Fibroblast of skin of right biceps (primary cell): ENCODE measurements at regions not wholly inside any gene's neighbourhood (a gene's known extent, or its start where the extent isn't known, plus 50 kb on each side); places are given as distances from the start of the nearest gene placed in this dataset.

Experiments used
- DNase-seq: peaks from one replicate; pipeline ENCODE4 v3.0.0-alpha.2; 2013

DNA sequence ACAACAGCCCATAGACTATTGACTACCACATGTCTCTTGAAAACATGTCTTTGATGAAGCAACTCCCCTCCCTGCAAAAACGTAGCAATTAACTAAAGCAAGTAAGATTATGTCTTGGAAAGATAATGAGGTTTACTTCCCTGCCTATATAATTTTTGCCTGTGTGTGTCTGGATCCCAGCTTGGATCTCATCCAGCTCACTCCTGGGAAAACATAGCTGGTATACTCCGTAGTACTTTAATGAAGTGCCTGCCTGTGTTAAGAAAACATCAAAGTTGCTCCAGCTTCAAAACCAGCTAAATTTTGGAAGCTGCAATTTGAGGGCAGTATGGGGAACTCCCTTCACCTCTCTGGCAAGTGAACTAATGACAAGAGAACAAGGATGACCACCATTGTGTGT lies 182.6 kb upstream of the C9orf72 start:
- DNase-seq: no peak

DNA sequence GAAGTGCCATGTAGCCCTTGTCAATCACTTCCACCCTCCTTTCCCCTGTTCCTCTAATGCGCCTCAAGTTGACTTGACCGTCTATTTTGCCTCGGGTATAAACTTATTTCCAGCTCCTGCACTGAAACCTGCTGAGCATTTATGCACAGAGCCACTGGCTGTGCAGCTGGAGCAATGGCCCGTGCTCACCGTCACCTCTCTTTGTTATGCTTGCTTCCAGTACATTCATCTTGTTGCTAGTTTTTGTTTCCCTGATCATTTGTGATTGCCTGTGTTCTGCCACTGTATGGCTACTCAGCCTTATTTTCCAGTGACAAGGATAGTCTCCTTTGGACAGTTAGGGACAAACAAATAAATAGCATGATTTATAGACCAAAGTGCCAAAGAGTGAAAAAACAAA lies 183.1 kb upstream of the C9orf72 start:
- DNase-seq: no peak

DNA sequence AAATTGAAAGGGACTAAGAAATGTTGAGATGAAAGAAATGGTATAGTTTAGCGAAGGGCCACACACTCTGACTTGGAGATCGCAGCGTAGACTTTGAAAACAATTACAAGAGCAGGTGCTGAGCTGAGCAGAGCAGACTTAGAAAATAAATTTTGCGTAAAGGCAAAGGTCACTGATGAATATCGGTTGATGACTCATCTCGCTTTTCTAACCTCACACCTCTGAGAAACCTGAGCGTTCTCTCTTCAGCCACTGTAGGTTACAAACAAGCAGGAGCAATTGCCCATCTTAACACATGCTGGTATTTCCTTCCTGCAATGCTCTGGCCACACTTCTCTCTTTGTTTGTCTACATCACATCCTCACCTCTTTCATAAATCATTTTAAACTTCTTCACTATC lies 190.6 kb upstream of the C9orf72 start:
- no peak for DNase-seq

DNA sequence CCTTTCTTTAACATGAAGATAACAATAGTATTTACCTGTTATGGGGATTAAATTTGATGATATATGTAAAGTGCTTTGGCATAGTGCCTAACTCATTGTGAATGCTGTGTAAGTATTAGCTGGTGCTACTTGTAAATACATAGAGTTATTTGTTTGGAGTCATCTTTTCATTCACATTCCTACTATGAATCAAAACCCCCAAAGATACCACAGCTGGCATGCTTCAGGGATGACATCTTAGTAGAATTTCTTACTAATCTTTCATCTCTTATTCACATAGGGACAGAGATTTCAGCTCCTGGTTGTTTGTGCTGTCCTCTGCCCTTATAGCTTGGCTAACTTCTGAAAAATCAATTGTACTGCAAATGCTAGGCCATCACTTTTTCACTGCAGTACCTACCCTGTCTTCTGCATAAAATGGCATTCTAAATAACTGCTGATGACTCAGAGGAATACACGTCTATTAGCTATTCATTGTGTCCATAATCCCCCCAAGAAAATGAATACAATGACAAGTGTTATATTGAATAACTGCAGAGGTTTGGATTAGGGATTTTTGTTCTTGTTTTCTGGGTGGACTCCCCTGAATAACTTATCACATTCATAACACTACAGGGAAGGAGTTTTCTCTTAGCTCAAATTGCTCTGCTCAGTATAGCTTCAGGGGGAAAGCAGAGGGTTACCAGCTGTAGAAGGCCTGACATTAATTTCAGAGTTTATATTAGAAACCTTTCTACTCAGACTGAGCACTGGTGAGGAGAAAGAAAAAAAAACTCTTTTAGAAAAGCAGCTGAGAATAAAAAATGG lies 192.2 kb upstream of the C9orf72 start:
- peak; percentile 64 for DNase-seq

DNA sequence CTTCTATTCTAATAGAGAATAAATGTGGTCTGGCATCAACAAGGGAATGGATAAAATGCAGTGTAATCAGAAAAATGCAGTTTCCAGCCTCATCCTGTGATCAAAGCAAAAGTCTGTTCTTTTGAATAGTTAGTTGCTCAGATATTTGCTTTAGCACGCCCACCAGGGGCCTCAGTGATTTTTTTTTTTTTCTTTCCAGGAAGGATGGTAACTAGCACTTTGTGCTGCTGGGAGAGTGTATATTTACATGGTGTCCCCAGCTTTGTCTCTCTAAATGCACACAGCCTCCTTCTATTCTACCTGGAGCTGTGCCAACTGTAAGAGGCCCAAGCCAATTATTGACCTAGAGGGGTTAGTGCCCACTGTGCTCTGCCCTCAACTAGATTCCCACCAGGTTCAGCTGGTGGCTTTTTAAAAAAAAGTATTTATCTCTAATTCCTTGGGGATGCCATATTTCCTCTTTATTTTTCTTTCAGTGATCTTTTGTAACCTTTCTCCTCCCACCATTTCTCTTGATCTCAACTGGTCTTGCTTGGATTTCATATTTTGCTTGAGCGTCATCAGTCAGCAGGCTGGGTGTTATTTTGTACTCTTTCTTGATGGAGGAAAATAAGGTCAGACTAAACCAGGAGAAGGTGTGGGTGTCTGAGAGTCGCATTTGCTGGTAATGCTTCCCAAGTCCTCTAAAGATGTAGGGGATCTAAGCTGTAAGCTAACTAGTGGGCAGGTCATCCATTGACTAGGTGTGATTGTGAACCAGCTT lies 193.0 kb upstream of the C9orf72 start:
- DNase-seq: peak; percentile 51

DNA sequence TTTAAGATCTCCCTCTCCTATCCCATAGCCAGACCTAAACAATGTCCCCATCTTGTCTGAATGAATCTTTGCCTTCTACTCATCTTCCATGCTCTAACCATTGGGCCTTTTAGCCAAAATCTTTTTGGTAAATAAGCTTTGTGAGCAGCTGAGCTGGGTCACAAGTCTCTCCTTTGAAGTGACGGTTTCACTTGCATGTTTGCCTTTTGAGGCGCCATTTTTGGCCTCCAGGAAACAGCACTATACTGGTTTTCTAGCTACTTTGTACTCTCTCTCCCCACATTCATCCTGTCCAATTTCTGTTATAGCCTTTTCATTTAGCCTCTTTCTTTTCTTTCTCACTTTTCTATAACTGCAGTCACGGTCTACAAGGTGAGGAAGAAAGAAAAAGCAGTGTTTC lies 195.5 kb upstream of the C9orf72 start:
- DNase-seq: no peak

DNA sequence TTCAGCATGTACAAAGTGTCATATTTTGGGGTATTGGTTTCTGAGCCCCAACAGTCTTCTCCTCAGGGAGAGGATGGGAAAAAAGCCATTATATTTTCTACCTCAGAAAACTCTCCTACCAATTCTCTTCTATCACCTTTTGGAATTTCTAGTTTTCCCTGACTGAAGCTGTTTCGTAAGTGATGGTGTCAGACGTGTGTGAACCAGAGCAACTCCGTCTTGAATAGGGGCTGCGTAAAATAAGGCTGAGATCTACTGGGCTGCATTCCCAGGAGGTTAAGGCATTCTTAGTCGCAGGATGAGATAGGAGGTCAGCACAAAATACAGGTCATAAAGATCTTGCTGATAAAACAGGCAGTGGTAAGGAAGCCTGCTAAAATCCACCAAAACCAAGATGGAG lies 197.3 kb upstream of the C9orf72 start:
- DNase-seq: no peak

DNA sequence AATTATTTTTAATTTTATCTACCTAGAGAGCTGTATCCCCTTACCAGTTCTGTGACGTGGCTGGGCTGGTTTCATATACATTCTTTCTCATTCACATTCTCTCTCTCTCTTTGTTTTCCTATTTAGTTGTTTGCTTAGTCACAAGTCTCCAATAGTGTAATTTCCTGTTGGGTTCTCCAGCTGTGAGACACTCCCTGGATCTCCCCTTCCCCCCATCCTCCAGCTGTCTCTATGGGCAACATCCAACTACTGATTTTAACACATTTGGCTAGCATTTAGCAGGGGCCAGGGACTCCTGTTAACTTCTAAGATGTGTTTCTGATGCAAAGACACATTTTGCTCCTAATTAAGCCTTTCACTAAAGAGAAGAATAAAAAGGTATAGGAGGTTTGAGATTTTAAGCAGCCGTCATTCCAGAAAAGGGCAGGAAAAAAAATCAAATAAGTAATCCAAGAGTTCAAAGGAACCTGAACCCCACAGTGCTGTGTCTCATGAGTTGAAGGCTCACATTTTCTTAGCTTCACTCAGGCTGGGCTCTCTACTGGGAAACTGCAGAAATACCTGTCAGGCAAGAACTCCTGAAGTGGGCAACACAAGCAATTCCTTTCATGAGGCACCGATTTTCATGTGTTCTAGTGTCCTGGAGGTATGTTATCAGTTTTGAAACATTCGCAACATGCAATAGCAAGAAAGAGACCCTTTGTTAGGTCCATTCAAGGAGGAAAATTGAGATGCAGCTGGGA lies 198.7 kb upstream of the C9orf72 start:
- peak; percentile 56 for DNase-seq

DNA sequence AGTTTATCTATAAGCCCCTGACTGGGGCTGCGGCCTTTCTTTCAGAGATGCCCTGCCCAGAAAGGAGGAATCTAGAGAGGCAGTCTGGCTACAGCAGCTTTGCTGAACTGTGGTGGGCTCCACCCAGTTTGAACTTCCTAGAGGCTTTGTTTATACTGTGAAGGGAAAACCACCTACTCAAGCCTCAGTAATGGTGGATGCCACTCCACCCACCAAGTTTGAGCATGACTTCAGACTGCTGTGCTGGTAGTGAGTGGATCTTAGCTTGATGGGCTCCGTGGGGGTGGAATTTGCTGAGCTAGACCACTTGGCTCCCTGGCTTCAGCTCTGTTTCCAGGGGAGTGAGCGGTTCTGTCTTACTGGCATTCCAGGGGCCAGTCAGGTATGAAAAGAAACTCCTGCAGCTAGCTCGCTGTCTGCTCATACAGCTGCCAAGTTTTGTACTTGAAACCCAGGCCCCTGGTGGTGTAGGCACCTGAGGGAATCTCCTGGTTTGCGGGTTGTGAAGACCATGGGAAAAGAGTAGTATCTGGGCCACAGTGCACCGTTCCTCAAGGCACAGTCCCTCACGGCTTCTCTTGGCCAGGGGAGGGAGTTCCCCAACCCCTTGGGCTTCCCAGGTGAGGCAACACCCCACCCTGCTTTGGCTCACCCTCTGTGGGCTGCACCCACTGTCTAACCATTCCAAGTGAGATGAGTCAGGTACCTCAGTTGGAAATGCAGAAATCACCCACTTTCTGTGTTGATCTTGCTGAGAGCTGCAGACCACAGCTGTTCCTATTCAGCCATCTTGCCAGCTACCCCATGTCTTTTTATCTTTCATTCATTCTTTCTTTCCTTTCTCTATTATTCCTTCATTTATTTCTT lies 211.8 kb upstream of the C9orf72 start:
- peak; percentile 4 for DNase-seq

DNA sequence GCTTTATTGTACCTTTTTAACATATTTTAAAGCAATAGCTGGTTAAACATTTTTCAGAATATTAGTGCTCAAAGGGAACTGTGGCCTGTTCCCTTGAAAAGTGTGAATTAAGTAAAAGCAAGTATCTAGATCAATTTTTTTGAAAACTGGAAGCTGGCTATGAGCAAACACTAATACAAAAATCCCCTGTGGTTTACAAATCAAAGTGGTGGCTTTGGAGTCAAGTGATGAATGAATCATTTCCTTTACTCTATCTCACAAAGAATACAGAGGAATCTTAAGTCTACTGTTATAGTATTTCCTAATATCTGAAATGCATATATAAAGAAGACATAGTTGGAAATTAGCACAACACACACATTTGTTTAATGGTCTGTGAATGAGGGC lies 212.4 kb upstream of the C9orf72 start:
- DNase-seq: peak; percentile 41

DNA sequence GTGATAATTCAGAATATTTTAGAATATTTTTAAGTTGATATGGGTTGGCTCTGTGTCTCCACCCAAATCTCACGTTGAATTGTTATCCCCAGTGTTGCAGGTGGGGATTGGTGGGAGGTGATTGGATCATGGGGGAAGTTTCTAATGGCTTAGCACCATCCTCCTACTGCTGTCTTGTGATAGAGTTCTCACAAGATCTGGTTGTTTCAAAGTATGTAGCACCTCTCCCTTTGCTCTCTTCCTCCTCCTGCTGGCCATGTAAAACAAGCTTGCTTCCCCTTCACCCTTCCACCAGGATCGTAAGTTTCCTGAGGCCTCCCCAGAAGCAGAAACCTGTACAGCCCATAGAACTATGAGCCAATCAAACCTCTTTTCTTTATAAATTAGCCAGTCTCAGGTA lies 214.6 kb upstream of the C9orf72 start:
- no peak for DNase-seq

DNA sequence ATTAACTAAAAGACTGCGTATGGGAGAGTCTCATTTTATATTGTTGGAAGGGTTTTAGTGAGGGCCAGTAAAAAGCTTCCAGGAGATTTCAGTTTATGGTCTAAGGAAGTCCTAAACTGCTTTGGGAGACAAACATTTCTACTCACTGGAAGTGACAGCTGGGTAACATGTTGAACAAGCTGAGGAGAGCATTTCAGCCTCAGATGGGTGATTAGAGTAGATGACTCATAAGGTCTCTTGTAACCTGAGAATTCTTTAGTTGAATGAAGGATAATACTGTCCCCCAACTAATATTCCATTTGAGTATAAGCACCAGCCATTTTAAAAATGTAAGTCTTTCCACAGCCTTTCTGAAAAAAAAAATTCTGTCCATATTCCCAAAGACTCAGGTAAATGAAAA lies 218.0 kb upstream of the C9orf72 start:
- DNase-seq: peak; percentile 29

DNA sequence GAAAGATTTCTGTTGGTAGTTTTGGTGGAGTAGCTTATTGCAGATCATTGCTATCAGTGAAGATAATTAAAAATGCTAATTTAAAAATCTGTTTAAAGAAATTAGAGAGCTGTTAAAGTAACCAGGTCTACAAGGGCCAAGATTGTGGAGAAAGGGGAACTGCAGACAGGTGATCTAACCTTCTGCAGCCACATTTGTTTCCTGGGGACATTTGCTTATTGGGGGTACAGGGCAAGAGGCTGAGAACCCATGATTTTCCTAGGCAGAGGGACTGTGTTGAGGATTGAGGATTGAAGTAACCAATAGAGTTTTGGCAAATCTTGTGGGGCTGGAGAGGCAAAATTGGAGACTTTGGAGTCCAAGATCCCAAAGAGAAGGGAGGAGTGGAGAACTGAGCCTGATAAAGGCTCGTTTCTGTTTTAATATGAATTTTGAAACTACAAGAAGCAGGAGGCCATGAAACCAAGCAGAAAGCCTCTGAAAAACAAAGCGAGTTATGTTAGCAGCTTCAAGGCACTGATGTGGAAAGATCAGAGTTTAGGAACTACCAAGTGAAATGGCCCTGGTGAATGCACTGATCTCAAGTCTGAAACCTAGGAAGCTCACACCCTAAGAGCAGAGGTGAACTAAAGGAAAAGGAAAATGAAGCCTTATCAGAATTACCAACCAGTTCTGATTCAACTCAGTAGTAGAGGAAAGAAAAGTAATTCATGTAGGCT lies 219.8 kb upstream of the C9orf72 start:
- no peak for DNase-seq

DNA sequence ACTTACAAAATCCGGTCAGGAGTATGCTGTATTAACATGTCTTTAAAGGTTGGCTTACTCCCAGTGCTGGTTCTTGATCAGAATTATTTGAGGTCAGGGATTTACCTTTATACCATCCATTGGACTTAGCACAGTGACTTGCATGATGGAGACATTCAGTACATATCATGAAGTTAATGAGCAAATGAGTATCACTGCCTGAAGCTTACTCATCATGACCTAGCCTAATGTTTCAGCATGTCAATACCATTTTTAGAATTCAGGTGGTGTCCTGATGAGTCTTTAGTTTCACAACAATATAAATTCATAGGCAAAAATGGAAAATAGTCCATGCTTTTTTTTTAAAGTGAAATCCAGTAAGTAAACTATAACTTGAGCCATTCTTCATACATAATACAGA lies 226.0 kb upstream of the C9orf72 start:
- DNase-seq: no peak

DNA sequence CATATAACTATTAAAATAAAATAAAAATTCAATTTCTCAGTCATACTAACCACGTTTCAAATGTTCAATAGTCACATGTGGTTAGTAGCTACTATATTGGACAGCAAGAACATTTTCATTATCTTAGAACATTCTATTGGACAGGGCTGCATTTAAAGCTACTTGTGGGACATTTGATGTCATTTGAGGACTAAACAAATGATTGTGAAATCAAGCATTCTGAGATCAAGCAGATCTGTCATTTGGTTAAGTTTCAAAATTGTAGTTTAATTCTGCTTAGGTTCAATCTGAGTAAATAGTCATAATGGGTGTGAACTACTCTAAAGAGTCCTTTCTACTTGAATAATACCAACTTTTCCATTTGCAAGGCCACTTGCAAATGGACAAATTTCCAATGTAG lies 226.9 kb upstream of the C9orf72 start:
- no peak for DNase-seq

DNA sequence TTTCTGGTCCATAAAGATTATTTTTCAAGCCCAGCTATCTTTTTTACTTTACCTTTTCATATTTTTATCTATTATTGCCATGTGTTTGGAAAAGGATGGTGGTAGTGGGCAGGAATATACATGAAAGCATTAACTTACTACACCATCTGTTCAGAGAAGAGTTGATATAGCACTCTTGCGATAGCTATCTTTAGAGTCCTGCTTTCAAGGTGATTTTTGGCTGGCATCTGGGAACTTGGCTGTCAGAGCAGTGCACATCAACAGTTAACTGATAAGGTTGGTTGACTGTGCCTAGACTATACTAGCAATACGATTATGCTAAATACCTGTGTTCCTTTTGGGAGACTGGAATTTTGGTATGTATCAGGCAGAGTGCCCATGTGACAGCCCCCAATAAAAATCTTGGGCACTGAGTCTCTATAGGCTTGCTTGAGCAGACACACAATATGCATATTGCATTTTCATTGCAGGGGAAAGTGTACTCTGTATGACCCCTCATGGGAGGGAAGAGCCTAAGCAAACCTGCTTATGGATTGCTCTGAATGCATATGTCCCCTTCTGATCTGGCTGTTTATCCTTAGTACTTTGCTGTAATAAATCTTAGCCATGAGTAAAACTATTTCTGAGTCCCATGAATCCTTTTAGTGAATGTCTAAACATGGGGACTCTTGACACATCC lies 227.6 kb upstream of the C9orf72 start:
- DNase-seq: no peak

DNA sequence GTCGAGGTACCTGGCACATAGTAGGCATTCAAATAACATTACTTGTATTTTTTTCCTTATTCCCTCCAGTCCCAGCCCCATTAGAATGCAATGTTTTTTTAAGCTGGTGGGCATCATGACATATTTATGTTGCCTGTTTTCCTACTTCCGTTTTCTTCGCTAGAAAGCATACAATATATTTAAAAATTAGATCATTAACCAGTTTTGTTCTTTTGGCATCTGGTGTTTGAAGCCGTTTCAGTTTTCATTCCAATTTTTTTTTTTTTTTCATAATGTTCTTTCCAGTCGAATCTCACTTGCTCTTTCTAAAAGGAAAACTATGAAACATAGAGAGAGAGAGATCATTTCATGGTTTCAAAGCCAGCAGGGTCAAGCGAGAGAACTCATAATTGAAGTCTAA lies 228.3 kb upstream of the C9orf72 start:
- DNase-seq: no peak

DNA sequence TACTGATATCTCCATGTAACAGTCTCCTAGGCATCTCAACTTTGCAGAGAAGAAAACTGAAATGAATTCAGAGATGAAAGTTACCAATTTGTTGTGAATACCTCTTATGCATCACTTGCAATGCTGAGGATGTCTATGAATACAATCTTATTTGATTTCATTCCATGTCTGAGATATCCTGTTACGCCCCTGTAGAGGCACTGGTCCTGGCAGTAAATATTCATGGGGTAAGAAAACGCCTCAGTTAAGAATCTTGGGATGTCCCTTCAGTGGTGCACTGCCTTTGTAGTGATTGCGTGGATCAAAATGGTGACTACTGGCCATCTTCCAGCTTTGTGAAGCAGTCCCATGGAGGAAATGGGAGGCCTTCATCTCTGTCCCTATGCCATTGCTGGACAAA lies 229.1 kb upstream of the C9orf72 start:
- no peak for DNase-seq

DNA sequence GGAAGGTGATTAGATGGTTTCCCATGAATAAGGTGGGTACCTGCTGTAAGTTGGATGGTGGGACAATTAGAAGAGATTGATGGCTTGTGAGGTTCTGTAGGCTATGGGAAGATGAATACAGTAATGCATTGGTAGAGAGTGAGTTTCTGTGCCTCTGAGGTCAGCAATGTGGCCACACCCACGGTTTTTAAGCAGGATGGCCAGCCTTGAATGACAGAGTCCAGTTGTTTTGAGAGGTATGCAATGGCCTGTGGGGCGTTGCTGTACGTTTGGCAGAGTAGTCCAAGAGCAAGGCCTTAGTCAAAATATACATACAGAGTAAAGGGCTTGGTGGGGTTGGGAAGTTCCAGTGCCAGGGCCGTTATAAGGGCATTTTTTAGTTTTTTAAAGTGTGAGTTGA lies 235.6 kb upstream of the C9orf72 start:
- no peak for DNase-seq

DNA sequence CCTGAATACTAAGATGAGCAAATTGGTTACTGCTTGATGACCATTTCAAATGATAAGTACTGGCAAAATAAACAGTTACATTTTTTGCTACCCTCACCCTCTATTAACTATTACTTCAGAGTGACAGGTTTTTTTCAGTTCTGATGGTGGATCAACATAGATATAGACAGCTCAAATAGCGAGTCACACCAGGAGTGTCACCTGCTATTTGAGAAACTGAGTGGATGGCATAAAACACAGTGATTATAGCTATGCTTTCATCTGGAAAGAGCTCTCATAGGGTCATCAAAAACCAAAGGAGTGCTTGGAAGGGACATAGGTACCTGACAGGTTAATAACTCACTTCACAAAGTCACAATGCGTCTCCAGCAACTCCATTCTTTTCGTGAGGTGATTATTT lies 244.5 kb upstream of the C9orf72 start:
- DNase-seq: no peak

DNA sequence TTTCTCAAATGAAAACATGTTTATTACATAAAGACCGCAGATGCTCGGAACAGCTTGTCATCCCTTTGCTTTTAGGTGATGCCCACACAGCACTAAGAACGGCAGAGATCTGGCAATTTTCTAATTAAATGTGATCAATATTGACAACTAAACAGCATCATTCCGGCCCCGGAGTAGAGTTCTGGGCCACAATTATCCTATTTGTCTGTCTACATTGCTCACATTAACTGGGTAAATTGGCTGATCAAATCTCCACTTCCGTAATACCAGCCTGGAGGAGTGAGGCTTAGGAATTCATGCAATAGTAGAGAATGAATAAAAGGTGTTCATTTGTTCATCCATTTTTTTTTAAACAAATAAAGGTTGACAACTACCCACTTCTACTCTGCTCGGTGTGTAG lies 245.1 kb upstream of the C9orf72 start:
- DNase-seq: no peak

DNA sequence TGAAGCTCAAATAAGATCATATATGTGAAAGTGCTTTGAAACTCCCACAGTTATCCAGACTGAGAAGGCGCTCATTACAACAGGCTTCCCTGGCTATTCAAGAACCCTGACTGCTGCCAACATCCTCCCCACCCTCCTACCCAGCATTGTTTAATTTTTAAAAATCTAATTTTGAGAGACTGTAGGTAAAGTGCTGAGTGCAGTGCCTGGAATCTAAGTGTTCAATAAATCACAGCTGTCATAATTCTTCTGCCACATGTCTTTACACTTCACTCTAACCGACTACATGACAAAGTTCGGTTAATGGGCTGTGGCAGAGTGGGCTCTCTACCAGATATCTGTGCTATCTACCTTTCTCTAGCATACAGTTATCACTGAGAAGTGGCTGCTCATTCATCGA lies 255.6 kb upstream of the C9orf72 start:
- DNase-seq: no peak
